ENCODE measurements at regions not wholly inside any gene's neighbourhood (a gene's known extent, or its start where the extent isn't known, plus 50 kb on each side); places are given as distances from the start of the nearest gene placed in this dataset.

DNA sequence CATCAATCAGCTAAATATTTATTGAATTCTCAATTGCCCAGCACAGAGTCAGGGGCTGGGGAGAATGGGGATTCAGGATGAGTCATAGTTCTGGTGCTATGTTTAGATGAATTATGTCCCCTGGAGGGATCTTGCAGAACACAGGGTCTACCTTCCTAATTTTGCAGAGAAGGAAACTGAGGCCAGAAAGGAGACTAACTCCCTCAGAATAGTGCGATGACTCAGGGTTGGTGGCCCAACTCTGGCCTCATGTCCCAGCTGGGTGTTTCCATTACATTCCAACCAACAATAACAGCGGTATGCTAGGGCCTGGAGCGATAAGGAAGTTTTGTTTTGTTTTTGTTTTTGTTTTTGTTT lies 270.9 kb downstream of the TLE3 start:
- H3K27me3 Mint-ChIP-seq (ENCODE audit: low read depth) = no peaks in the 10 kb centered on the region; the same call in 1 of the 2 replicates
- TF ChIP-seq ZSCAN18 (CRISPR knock-in tag; IDR thresholded peaks at IDR 0.05) (no peak), ETV6 (CRISPR knock-in tag; IDR thresholded peaks at IDR 0.05) (no peak), CDX4 (CRISPR knock-in tag; IDR thresholded peaks at IDR 0.05; ENCODE audit: borderline replicate concordance) (no peak), CBFB (CRISPR knock-in tag; IDR thresholded peaks at IDR 0.05; ENCODE audit: low read depth) (no peak), AR (CRISPR knock-in tag; IDR thresholded peaks at IDR 0.05) (no peak), ATF3 (CRISPR knock-in tag; conservative IDR thresholded peaks at IDR 0.05) (no peak), ZMAT4 (CRISPR knock-in tag; IDR thresholded peaks at IDR 0.05) (no peak), MYBL2 (CRISPR knock-in tag; IDR thresholded peaks at IDR 0.05) (no peak), ZNF423 (CRISPR knock-in tag; IDR thresholded peaks at IDR 0.05) (no peak), ZNF512 (CRISPR knock-in tag; IDR thresholded peaks at IDR 0.05; ENCODE audit: borderline replicate concordance) (no peak), KAT7 (CRISPR knock-in tag; IDR thresholded peaks at IDR 0.05; ENCODE audit: borderline replicate concordance) (no peak), SP1 (CRISPR knock-in tag; conservative IDR thresholded peaks at IDR 0.05) (no peak), FOXJ3 (CRISPR knock-in tag; IDR thresholded peaks at IDR 0.05; ENCODE audit: borderline replicate concordance) (no peak)
- TF ChIP-seq, protein P1, sequence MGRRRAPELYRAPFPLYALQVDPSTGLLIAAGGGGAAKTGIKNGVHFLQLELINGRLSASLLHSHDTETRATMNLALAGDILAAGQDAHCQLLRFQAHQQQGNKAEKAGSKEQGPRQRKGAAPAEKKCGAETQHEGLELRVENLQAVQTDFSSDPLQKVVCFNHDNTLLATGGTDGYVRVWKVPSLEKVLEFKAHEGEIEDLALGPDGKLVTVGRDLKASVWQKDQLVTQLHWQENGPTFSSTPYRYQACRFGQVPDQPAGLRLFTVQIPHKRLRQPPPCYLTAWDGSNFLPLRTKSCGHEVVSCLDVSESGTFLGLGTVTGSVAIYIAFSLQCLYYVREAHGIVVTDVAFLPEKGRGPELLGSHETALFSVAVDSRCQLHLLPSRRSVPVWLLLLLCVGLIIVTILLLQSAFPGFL (CRISPR knock-in tag; IDR thresholded peaks at IDR 0.05; ENCODE audit: borderline replicate concordance) = no peak
- TF ChIP-seq, protein P2, sequence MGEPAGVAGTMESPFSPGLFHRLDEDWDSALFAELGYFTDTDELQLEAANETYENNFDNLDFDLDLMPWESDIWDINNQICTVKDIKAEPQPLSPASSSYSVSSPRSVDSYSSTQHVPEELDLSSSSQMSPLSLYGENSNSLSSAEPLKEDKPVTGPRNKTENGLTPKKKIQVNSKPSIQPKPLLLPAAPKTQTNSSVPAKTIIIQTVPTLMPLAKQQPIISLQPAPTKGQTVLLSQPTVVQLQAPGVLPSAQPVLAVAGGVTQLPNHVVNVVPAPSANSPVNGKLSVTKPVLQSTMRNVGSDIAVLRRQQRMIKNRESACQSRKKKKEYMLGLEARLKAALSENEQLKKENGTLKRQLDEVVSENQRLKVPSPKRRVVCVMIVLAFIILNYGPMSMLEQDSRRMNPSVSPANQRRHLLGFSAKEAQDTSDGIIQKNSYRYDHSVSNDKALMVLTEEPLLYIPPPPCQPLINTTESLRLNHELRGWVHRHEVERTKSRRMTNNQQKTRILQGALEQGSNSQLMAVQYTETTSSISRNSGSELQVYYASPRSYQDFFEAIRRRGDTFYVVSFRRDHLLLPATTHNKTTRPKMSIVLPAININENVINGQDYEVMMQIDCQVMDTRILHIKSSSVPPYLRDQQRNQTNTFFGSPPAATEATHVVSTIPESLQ (CRISPR knock-in tag; IDR thresholded peaks at IDR 0.05) = no peak
- no peak overlapping the region for H3K27ac Mint-ChIP-seq
- H3K36me3 Mint-ChIP-seq = no peaks in the 10 kb centered on the region
- H3K9me3 Mint-ChIP-seq = no peaks in the 10 kb centered on the region
- ATAC-seq = no peak
- H3K4me1 Mint-ChIP-seq = peaks cover 16% of the 10 kb centered on the region
- no peak overlapping the region for H3K4me3 Mint-ChIP-seq
- ChIA-PET CTCF (interaction anchor here (0.8 kb wide), 1 partner anchor 9 kb away, joined by 4 read pairs; no protein-coding TSS in a partner anchor), POLR2A (interaction anchor here (0.9 kb wide), 1 partner anchor 113 kb away, joined by 3 read pairs; no protein-coding TSS in a partner anchor)
- DNase-seq (ENCODE audit: low spot score) = no peak

Measured in WTC11 (cell line).